K562 (cell line): ENCODE measurements at regions not wholly inside any gene's neighbourhood (a gene's known extent, or its start where the extent isn't known, plus 50 kb on each side); places are given as distances from the start of the nearest gene placed in this dataset.

Experiments used
- ATAC-seq: fragments of 200-7000 bp; cut with Tn5 transposase; 3 replicates; pipeline ENCODE4 v1.9.1; 2020; ENCODE audit warnings: moderate library complexity
- BruUV-seq: library from RNA; stranded (reverse); fragments of 400-500 nt; replicated peaks from 2 replicates; lab custom pipeline; 2021; lab: Mats Ljungman, UMichigan
- CTCF ChIA-PET: fragments of 300-600 bp; formaldehyde crosslinking; extraction: SDS; loops from one replicate; lab custom pipeline; 2021; ENCODE audit warnings: low intra/inter-chr PET ratio; lab: Yijun Ruan, JAX
- POLR2A ChIA-PET: fragments of 300-600, 350-650 bp; sonication (Branson Sonifier 250); formaldehyde crosslinking; extraction: SDS; loops from one replicate; lab custom pipeline; 2021; ENCODE audit warnings: antibody characterized with exemption, inconsistent platforms; lab: Yijun Ruan, JAX
- DNase-seq, 4 experiments: peaks; one replicate each; pipeline versions ENCODE4 v3.0.0 to v3.0.0-alpha.2; 2011 to 2018; ENCODE audit warnings: low spot score in 3 of 4, mixed read lengths in 3 of 4; ENCODE audit errors: extremely low read depth in 1 of 4
- FAIRE-seq: peaks from 2 replicates; lab custom pipeline; 2011; peaks lifted over from hg19 to GRCh38; lab: Jason Lieb, UNC
- H2AFZ ChIP-seq: 2 replicates; pipeline ENCODE4 v1.6.0; 2011; ENCODE audit warnings: low read depth, low read length, control low read depth, inconsistent platforms
- H3K27ac ChIP-seq: fragments of 200-600 bp; 3 replicates; pipeline ENCODE4 v1.8.0; 2011; ENCODE audit warnings: low read depth, mild to moderate bottlenecking, control low read depth, inconsistent platforms, low read length, moderate library complexity, mixed read lengths; ENCODE audit errors: extremely low read depth
- H3K27me3 ChIP-seq, 2 experiments: fragments of 300-600 bp in 1 of 2; 2 replicates in 1 of 2; 3 replicates in 1 of 2; pipeline versions ENCODE4 v1.6.0 to v1.8.0; 2011; ENCODE audit warnings: inconsistent platforms in 2 of 2, low read length in 2 of 2, mild to moderate bottlenecking in 1 of 2, mixed read lengths in 1 of 2, moderate library complexity in 1 of 2; ENCODE audit not compliant: control insufficient read depth in 2 of 2, insufficient read depth in 2 of 2
- H3K36me3 ChIP-seq: fragments of 300-600 bp; 3 replicates; pipeline ENCODE4 v1.8.0; 2011; ENCODE audit warnings: mild to moderate bottlenecking, low read length, inconsistent platforms; ENCODE audit not compliant: control insufficient read depth, insufficient read depth
- H3K4me1 ChIP-seq, 2 experiments: fragments of 200-600 bp in 1 of 2; replicated peaks in 1 of 2; 2 replicates in 1 of 2; 3 replicates in 1 of 2; pipeline versions ENCODE4 v1.5.1 to v1.8.0; 2011; ENCODE audit warnings: inconsistent platforms in 2 of 2, low read length in 2 of 2, mild to moderate bottlenecking in 1 of 2, mixed read lengths in 1 of 2, moderate library complexity in 1 of 2; ENCODE audit not compliant: control insufficient read depth in 2 of 2, insufficient read depth in 2 of 2
- H3K4me2 ChIP-seq: 2 replicates; pipeline ENCODE4 v1.6.1; 2011; ENCODE audit warnings: low read length, control low read depth, inconsistent platforms, mixed read lengths; ENCODE audit not compliant: insufficient read depth
- H3K4me3 ChIP-seq: fragments of 200-600 bp; sonication (generic), shearing (Covaris generic); 2 replicates; pipeline ENCODE4 v1.5.1; 2016; ENCODE audit warnings: control low read depth, inconsistent platforms
- H3K79me2 ChIP-seq: fragments of 200-600 bp; 3 replicates; pipeline ENCODE4 v1.8.0; 2011; ENCODE audit warnings: low read length, inconsistent platforms; ENCODE audit not compliant: control insufficient read depth, insufficient read depth
- H3K9ac ChIP-seq, 2 experiments: 2 replicates each; pipeline versions ENCODE4 v1.6.0 to v1.6.1; 2011; ENCODE audit warnings: low read depth in 2 of 2, low read length in 2 of 2, control low read depth in 1 of 2, inconsistent platforms in 1 of 2, mild to moderate bottlenecking in 1 of 2, mixed read lengths in 1 of 2; ENCODE audit not compliant: insufficient read depth in 1 of 2
- H3K9me1 ChIP-seq: one replicate; pipeline ENCODE4 v1.6.0; 2011; ENCODE audit warnings: inconsistent platforms, mild to moderate bottlenecking, low read length, moderate library complexity; ENCODE audit not compliant: control insufficient read depth, insufficient read depth
- H3K9me3 ChIP-seq: replicated peaks from 2 replicates; pipeline ENCODE4 v1.5.1; 2011; ENCODE audit warnings: low read depth, low read length, inconsistent platforms; ENCODE audit not compliant: control insufficient read depth, insufficient read depth
- H4K20me1 ChIP-seq: replicated peaks from 2 replicates; pipeline ENCODE4 v1.6.1; 2011; ENCODE audit warnings: low read length, inconsistent platforms, mixed read lengths; ENCODE audit not compliant: control insufficient read depth, insufficient read depth
- CCNT2 ChIP-seq: IDR thresholded peaks from 2 replicates; pipeline ENCODE4 v1.6.1; 2011; ENCODE audit warnings: borderline replicate concordance, low read depth, mild to moderate bottlenecking, moderate library complexity, mixed read lengths, low read length; ENCODE audit not compliant: insufficient read length; ENCODE audit errors: extremely low read depth
- HES1 ChIP-seq: fragments of 450-650 bp; IDR thresholded peaks from 2 replicates; pipeline ENCODE4 v1.6.1; 2016; ENCODE audit warnings: low read depth, mild to moderate bottlenecking, moderate library complexity
- PTBP1 ChIP-seq: fragments of 200-400 bp; formaldehyde crosslinking; IDR thresholded peaks from 2 replicates; pipeline ENCODE4 v1.6.1; 2017; ENCODE audit warnings: low read depth, low read length
- SREBF2 ChIP-seq: sonication (generic); formaldehyde crosslinking; IDR thresholded peaks from 2 replicates; pipeline ENCODE4 v1.4.0; 2020; ENCODE audit warnings: mild to moderate bottlenecking, missing genetic modification reagents
- TCF7 ChIP-seq: sonication (generic); IDR thresholded peaks from 2 replicates; pipeline ENCODE4 v1.6.1; 2016; ENCODE audit warnings: antibody characterized with exemption, borderline replicate concordance
- WHSC1 ChIP-seq: IDR thresholded peaks from one replicate; pipeline ENCODE4 v1.6.1; 2012; ENCODE audit warnings: low read length, control low read depth, inconsistent platforms
- ZNF232 ChIP-seq: sonication (generic); formaldehyde crosslinking; IDR thresholded peaks from 2 replicates; pipeline ENCODE4 v1.8.0; 2022; ENCODE audit warnings: mild to moderate bottlenecking, missing genetic modification reagents
- ZNF41 ChIP-seq: fragments of 250-450 bp; sonication (Bioruptor Pico); conservative IDR thresholded peaks from 2 replicates; pipeline ENCODE4 v1.4.0; 2020; ENCODE audit warnings: mild to moderate bottlenecking
- ZNF561 ChIP-seq: fragments of 450-650 bp; formaldehyde crosslinking; conservative IDR thresholded peaks from 2 replicates; pipeline ENCODE4 v1.4.0; 2020; ENCODE audit warnings: mild to moderate bottlenecking, moderate library complexity
- ZNF589 ChIP-seq: fragments of 200-800 bp; sonication (Bioruptor generic); IDR thresholded peaks from 2 replicates; pipeline ENCODE4 v1.6.1; 2016; ENCODE audit warnings: low read depth, missing genetic modification characterization, missing compliant biosample characterization
- WGBS: fragments of 100-300 bp; shearing (Covaris generic); methylation state at CpG from one replicate; pipeline ENCODE4 v1.1.6; 2016; ENCODE audit warnings: low coverage, mixed read lengths; ENCODE audit not compliant: insufficient coverage; ENCODE audit errors: missing lambda C conversion rate; 5-methylcytosine and 5-hydroxymethylcytosine counted together
- in situ Hi-C: fragments of 300-500 bp; cut with MboI; formaldehyde crosslinking; loops from 4 replicates; pipeline ENCODE4 v1.15.0; 2018; ENCODE audit warnings: inconsistent platforms, mixed read lengths
- intact Hi-C: fragments of 100-400 bp; cut with micrococcal nuclease; formaldehyde crosslinking; loops from 2 replicates; pipeline ENCODE4 v1.14.2; 2022
- TF ChIP-seq, protein P1 (sequence below), 2 experiments: fragments of 200-800 bp in 1 of 2; sonication (Bioruptor generic) in 1 of 2; sonication (generic) in 1 of 2; formaldehyde crosslinking in 1 of 2; IDR thresholded peaks in 1 of 2; conservative IDR thresholded peaks in 1 of 2; 2 replicates each; pipeline versions ENCODE4 v1.5.0 to v1.6.1; 2016 to 2020; ENCODE audit warnings: missing compliant biosample characterization in 1 of 2, missing genetic modification characterization in 1 of 2, missing genetic modification reagents in 1 of 2
- TF ChIP-seq, protein P2 (sequence below): fragments of 250-450 bp; sonication (Bioruptor Pico); IDR thresholded peaks from 2 replicates; pipeline ENCODE4 v1.9.0; 2021; ENCODE audit warnings: mild to moderate bottlenecking, inconsistent platforms
- TF ChIP-seq, protein P3 (sequence below): fragments of 450-650 bp; formaldehyde crosslinking; conservative IDR thresholded peaks from 2 replicates; pipeline ENCODE4 v1.4.0; 2022; ENCODE audit warnings: mild to moderate bottlenecking, missing genetic modification characterization
- TF ChIP-seq, protein P4 (sequence below), 2 experiments: fragments of 450-650 bp in 1 of 2; sonication (generic) in 1 of 2; formaldehyde crosslinking in 1 of 2; IDR thresholded peaks in 1 of 2; conservative IDR thresholded peaks in 1 of 2; 2 replicates each; pipeline versions ENCODE4 v1.6.1 to v1.8.1; 2016 to 2023; ENCODE audit warnings: mild to moderate bottlenecking in 2 of 2, moderate library complexity in 2 of 2, inconsistent platforms in 1 of 2, missing genetic modification reagents in 1 of 2

DNA sequence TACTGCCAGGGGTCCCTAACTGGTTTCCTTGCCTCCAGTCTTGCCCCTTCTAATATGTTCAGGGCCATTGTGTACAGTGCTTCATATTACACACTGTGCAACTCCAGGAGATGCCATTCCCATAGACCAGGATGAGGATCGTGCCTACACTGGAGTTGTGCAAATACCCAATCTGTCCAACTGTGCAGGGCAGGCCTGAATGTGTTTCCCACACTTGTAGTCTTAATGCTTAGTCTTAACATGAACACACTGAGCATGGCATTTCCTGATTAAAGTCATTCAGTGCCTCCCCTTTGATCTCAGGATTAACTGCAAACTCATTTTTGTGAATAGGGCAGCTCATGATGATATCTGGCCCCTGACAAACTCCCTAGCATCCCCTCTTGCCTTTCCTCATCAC lies 165.5 kb downstream of the TTC8 start:
- no peak for TF ChIP-seq ZNF232 (CRISPR knock-in tag)
- TF ChIP-seq PTBP1: no peak
- no peak for TF ChIP-seq WHSC1
- no peak for TF ChIP-seq HES1
- TF ChIP-seq, protein P1, sequence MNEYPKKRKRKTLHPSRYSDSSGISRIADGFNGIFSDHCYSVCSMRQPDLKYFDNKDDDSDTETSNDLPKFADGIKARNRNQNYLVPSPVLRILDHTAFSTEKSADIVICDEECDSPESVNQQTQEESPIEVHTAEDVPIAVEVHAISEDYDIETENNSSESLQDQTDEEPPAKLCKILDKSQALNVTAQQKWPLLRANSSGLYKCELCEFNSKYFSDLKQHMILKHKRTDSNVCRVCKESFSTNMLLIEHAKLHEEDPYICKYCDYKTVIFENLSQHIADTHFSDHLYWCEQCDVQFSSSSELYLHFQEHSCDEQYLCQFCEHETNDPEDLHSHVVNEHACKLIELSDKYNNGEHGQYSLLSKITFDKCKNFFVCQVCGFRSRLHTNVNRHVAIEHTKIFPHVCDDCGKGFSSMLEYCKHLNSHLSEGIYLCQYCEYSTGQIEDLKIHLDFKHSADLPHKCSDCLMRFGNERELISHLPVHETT (CRISPR knock-in tag; conservative IDR thresholded peaks at IDR 0.05 in 1 of 2, IDR thresholded peaks at IDR 0.05 in 1 of 2): no peak
- TF ChIP-seq ZNF589 (CRISPR knock-in tag): no peak
- no peak for TF ChIP-seq CCNT2
- TF ChIP-seq TCF7: no peak
- TF ChIP-seq SREBF2 (CRISPR knock-in tag): no peak
- TF ChIP-seq, protein P2, sequence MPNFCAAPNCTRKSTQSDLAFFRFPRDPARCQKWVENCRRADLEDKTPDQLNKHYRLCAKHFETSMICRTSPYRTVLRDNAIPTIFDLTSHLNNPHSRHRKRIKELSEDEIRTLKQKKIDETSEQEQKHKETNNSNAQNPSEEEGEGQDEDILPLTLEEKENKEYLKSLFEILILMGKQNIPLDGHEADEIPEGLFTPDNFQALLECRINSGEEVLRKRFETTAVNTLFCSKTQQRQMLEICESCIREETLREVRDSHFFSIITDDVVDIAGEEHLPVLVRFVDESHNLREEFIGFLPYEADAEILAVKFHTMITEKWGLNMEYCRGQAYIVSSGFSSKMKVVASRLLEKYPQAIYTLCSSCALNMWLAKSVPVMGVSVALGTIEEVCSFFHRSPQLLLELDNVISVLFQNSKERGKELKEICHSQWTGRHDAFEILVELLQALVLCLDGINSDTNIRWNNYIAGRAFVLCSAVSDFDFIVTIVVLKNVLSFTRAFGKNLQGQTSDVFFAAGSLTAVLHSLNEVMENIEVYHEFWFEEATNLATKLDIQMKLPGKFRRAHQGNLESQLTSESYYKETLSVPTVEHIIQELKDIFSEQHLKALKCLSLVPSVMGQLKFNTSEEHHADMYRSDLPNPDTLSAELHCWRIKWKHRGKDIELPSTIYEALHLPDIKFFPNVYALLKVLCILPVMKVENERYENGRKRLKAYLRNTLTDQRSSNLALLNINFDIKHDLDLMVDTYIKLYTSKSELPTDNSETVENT (CRISPR knock-in tag): no peak
- TF ChIP-seq, protein P3, sequence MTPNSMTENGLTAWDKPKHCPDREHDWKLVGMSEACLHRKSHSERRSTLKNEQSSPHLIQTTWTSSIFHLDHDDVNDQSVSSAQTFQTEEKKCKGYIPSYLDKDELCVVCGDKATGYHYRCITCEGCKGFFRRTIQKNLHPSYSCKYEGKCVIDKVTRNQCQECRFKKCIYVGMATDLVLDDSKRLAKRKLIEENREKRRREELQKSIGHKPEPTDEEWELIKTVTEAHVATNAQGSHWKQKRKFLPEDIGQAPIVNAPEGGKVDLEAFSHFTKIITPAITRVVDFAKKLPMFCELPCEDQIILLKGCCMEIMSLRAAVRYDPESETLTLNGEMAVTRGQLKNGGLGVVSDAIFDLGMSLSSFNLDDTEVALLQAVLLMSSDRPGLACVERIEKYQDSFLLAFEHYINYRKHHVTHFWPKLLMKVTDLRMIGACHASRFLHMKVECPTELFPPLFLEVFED (CRISPR knock-in tag): no peak
- TF ChIP-seq ZNF561 (CRISPR knock-in tag): no peak
- TF ChIP-seq, protein P4, sequence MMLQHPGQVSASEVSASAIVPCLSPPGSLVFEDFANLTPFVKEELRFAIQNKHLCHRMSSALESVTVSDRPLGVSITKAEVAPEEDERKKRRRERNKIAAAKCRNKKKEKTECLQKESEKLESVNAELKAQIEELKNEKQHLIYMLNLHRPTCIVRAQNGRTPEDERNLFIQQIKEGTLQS (IDR thresholded peaks at IDR 0.05): no peak
- TF ChIP-seq, protein P4 (CRISPR knock-in tag; conservative IDR thresholded peaks at IDR 0.05): no peak
- no peak for TF ChIP-seq ZNF41
- no peak for DNase-seq
- H3K27ac ChIP-seq: no peak overlapping the region
- ATAC-seq: no peak
- H3K79me2 ChIP-seq: no peaks in the 10 kb centered on the region
- H3K4me3 ChIP-seq: no peak overlapping the region
- H3K9me3 ChIP-seq: no peaks in the 10 kb centered on the region
- intact Hi-C loops (no loop called here), in situ Hi-C loops (no loop called here)
- H2AFZ ChIP-seq: no peak overlapping the region
- ChIA-PET CTCF (no interaction called here), POLR2A (no interaction called here)
- H3K9ac ChIP-seq: no peak overlapping the region
- H3K4me2 ChIP-seq: no peak overlapping the region
- BruUV-seq: no TSS peak
- H3K4me1 ChIP-seq: no peaks in the 10 kb centered on the region; a peak in 1 of 5 replicates
- no peaks in the 10 kb centered on the region for H4K20me1 ChIP-seq
- no peaks in the 10 kb centered on the region for H3K27me3 ChIP-seq
- 0% methylated on average over 1 of the region's 1 CpG for WGBS
- H3K9me1 ChIP-seq: no peaks in the 10 kb centered on the region
- H3K36me3 ChIP-seq: no peaks in the 10 kb centered on the region
- no peak for FAIRE-seq
